Gastroesophageal sphincter (tissue), 4 donors: ENCODE measurements at regions not wholly inside any gene's neighbourhood (a gene's known extent, or its start where the extent isn't known, plus 50 kb on each side); places are given as distances from the start of the nearest gene placed in this dataset.

Experiments
- ATAC-seq: fragments of 150-250 bp; one replicate; pipeline ENCODE4 v1.9.1; 2016; ENCODE audit warnings: mild to moderate bottlenecking, moderate library complexity
- H3K27ac ChIP-seq, 4 donors: fragments of 200-600 bp; sonication (generic) in 3 of 4; 1 replicate in 3 of 4; 2 replicates in 1 of 4; pipeline ENCODE4 v1.5.1; 2016 to 2019
- H3K27me3 ChIP-seq: fragments of 200-600 bp; sonication (generic); one replicate; pipeline ENCODE4 v1.5.1; 2019
- H3K36me3 ChIP-seq, 2 donors: fragments of 200-600 bp; sonication (generic); one replicate each; pipeline ENCODE4 v1.5.1; 2019; ENCODE audit warnings: control low read depth in 1 of 2
- H3K4me1 ChIP-seq, 3 donors: fragments of 200-600 bp; sonication (generic); 1 replicate in 2 of 3; 2 replicates in 1 of 3; pipeline ENCODE4 v1.5.1; 2016 to 2019; ENCODE audit warnings: control low read depth in 2 of 3
- H3K4me3 ChIP-seq, 2 donors: fragments of 200-600 bp; sonication (generic); one replicate each; pipeline ENCODE4 v1.5.1; 2019; ENCODE audit warnings: mild to moderate bottlenecking in 1 of 2, moderate library complexity in 1 of 2
- H3K9me3 ChIP-seq, 3 donors: fragments of 200-600 bp; sonication (generic); one replicate each; pipeline ENCODE4 v1.5.1; 2017 to 2019; ENCODE audit warnings: control low read depth in 2 of 3
- EP300 ChIP-seq: sonication (generic); formaldehyde crosslinking; IDR thresholded peaks from one replicate; pipeline ENCODE4 v1.6.1; 2017; ENCODE audit warnings: antibody characterized with exemption, mild to moderate bottlenecking
- POLR2A ChIP-seq, 2 donors: fragments of 450-650 bp; IDR thresholded peaks; one replicate each; pipeline ENCODE4 v1.6.1; 2017; ENCODE audit warnings: antibody characterized with exemption in 2 of 2, mild to moderate bottlenecking in 2 of 2, moderate library complexity in 1 of 2
- POLR2AphosphoS5 ChIP-seq: sonication (generic); formaldehyde crosslinking; IDR thresholded peaks from one replicate; pipeline ENCODE4 v1.6.1; 2017; ENCODE audit warnings: antibody characterized with exemption
- WGBS, 2 donors: methylation state at CpG; one replicate each; pipeline ENCODE4 v1.1.5; 2018; ENCODE audit warnings: low coverage in 1 of 2; 5-methylcytosine and 5-hydroxymethylcytosine counted together
- TF ChIP-seq, protein P1 (sequence below), 4 experiments: fragments of 200-600 bp in 2 of 4; fragments of 450-650 bp in 2 of 4; sonication (generic) in 1 of 4; IDR thresholded peaks; one replicate each; pipeline ENCODE4 v1.5.1; 2017 to 2019; ENCODE audit warnings: antibody characterized with exemption in 4 of 4, mild to moderate bottlenecking in 2 of 4, moderate library complexity in 2 of 4

DNA sequence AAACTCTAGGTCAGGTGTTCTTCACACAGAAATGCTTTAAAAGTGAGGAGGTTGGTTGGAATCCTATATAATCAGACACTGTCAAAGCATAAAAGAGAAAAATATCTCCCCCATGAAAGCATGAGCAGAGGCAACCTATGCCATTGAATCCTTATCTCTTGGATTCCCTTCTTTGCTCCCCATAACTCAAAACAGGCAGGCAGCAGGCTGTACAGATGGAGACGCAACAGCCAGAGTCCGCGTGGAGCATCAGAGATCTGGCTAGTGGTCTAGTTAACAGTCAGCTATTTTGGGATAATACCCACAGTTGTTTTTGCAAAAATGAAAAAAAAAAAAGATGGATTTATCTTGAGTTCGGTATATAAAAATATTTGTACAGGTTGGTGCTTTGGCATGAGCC is 490.0 kb upstream of the TENM3 start:
- H3K27ac ChIP-seq: no peak overlapping the region
- no peaks in the 10 kb centered on the region for H3K27me3 ChIP-seq
- no peak for ATAC-seq
- H3K36me3 ChIP-seq: no peaks in the 10 kb centered on the region
- no peaks in the 10 kb centered on the region for H3K4me1 ChIP-seq
- TF ChIP-seq EP300 (no peak), POLR2A (IDR thresholded peaks at IDR 0.05) (no peak)
- TF ChIP-seq, protein P1, sequence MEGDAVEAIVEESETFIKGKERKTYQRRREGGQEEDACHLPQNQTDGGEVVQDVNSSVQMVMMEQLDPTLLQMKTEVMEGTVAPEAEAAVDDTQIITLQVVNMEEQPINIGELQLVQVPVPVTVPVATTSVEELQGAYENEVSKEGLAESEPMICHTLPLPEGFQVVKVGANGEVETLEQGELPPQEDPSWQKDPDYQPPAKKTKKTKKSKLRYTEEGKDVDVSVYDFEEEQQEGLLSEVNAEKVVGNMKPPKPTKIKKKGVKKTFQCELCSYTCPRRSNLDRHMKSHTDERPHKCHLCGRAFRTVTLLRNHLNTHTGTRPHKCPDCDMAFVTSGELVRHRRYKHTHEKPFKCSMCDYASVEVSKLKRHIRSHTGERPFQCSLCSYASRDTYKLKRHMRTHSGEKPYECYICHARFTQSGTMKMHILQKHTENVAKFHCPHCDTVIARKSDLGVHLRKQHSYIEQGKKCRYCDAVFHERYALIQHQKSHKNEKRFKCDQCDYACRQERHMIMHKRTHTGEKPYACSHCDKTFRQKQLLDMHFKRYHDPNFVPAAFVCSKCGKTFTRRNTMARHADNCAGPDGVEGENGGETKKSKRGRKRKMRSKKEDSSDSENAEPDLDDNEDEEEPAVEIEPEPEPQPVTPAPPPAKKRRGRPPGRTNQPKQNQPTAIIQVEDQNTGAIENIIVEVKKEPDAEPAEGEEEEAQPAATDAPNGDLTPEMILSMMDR (IDR thresholded peaks at IDR 0.05): no peak
- WGBS, 2 donors: 90 to 95% methylated on average over 3 to 4 of the region's 4 CpGs
- H3K4me3 ChIP-seq: no peak overlapping the region
- H3K9me3 ChIP-seq: no peaks in the 10 kb centered on the region

DNA sequence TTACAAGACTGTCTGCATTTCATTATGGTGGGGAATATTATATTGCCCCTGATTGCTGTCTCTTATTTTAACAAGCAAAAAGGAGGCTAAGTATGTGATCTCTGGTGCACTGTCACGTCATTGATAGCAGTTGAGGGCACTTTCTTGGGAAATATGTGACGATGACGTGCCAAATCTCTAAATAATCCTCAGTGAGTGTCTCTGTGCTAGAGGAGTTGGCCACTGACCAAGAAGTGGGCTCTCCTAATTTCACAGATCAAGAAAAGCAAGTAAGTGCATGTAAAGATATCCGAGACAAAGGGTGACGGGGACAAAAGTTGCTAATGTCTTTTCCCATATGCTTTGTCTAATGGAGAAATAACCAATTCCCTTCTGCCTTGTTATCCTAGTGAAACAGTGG is 487.4 kb upstream of the TENM3 start:
- Histone ChIP-seq H3K27me3 (no peaks in the 10 kb centered on the region), H3K27ac (no peak overlapping the region), H3K4me1 (no peaks in the 10 kb centered on the region), H3K4me3 (no peak overlapping the region), H3K9me3 (no peaks in the 10 kb centered on the region), H3K36me3 (no peaks in the 10 kb centered on the region)
- TF ChIP-seq POLR2A (IDR thresholded peaks at IDR 0.05) (no peak), POLR2AphosphoS5 (no peak), EP300 (no peak)
- TF ChIP-seq, protein P1 (IDR thresholded peaks at IDR 0.05): no peak
- no peak for ATAC-seq
- 78 to 87% methylated on average over 5 of the region's 5 CpGs for WGBS, 2 donors

DNA sequence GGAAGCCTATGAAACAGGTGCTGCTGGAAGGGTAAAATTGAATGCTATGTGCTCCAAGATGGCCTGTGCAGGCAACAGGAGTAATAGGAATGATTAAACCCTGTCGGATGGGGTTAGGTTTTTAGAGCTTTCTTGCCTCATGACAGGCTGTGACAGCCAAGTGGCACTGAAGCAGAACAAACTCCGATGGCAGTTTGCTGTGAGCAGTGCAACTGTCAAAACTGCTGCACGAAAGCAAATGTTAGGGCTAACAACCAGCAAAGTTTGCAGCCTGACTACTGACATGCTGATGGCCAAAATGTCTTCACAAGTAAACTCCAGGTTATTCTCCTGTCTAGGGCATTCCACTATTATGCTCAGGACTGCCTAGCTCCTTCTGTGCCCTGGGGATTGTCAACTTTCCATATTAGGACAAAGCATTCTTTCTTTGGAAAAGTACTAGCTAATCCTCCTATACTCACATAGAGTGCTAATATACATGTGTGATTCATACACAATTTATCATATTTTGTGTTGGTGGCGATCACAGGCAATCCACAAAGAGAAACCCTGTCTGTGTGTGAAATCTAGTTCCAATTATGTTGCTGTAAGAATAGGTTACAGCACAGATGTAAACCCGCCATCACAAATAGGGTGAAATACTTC is 486.6 kb upstream of the TENM3 start:
- no peak overlapping the region for H3K27ac ChIP-seq
- no peak for ATAC-seq

DNA sequence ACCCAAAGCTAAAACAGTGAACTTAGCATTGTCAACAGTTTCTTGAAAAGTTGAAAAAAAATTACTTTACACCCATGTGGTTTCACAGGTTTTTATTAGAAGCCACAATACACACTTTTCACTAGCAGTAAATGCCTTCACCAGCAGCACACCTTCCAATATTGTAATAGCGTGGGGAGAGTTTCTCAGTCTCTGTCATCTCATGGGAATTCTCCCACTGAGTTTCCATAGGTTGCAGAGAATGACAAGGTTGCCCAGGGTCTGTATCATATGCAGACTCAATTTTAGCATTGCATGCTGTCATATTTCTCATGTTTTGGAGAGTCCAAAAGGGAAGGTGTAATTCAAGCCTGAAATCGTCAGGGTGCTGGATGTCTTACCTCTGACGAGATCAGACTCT is 486.1 kb upstream of the TENM3 start:
- no peak overlapping the region for H3K27ac ChIP-seq
- no peak for ATAC-seq
- no peaks in the 10 kb centered on the region for H3K36me3 ChIP-seq
- H3K9me3 ChIP-seq: no peaks in the 10 kb centered on the region
- TF ChIP-seq POLR2A (IDR thresholded peaks at IDR 0.05): no peak
- TF ChIP-seq, protein P1 (IDR thresholded peaks at IDR 0.05): no peak
- TF ChIP-seq EP300: no peak
- no peak for TF ChIP-seq POLR2AphosphoS5
- WGBS, 2 donors: 88 to 92% methylated on average over 3 of the region's 3 CpGs
- H3K4me3 ChIP-seq: no peak overlapping the region
- no peaks in the 10 kb centered on the region for H3K27me3 ChIP-seq
- H3K4me1 ChIP-seq: no peaks in the 10 kb centered on the region

More for the DNA sequence above, 486.6 kb upstream of the TENM3 start:
- H3K4me3 ChIP-seq: no peak overlapping the region
- no peaks in the 10 kb centered on the region for H3K9me3 ChIP-seq
- H3K4me1 ChIP-seq: no peaks in the 10 kb centered on the region
- WGBS, 2 donors: 64 to 76% methylated on average over 4 of the region's 5 CpGs
- H3K27me3 ChIP-seq: no peaks in the 10 kb centered on the region
- no peak for TF ChIP-seq POLR2AphosphoS5
- TF ChIP-seq POLR2A (IDR thresholded peaks at IDR 0.05): no peak
- no peak for TF ChIP-seq EP300
- TF ChIP-seq, protein P1 (IDR thresholded peaks at IDR 0.05): no peak
- H3K36me3 ChIP-seq: no peaks in the 10 kb centered on the region

DNA sequence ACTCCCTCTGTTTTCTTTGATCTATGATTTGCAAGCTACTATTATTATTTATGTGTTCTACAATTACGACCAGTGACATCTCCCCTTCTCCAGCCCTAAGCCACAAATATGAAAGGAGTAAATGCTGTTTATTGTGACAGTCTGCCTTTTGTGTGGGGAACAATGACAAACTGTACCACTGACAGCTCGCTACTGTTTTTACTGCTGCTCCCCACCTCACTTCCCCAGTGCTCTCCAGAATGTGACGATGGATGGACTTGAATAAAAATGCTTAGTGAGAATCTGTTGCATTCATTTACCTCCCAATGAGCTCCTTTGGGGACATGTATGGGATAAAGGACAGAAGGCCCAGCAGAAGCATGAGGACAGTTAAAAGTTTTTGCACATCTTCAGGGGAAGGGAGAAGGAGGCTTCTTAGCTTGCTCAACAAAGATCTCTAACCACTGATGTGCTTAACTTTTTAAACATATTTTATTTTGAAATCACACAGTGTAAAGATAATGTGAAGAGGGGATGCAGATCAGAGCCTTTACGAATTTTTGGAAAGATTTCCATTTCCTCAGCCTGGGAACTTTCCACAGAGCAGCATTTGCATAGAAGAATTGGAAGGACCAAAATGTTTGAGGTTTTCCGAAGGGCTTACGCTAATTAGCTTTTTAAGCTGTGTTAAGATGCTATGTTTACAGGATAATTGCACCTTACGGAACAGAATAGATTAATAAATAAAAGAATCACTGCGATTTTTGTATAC is 485.1 kb upstream of the TENM3 start:
- no peak overlapping the region for H3K27ac ChIP-seq
- no peaks in the 10 kb centered on the region for H3K36me3 ChIP-seq
- H3K27me3 ChIP-seq: no peaks in the 10 kb centered on the region
- H3K4me3 ChIP-seq: no peak overlapping the region
- 53 to 66% methylated on average over 7 to 8 of the region's 8 CpGs for WGBS, 2 donors
- H3K9me3 ChIP-seq: no peaks in the 10 kb centered on the region
- no peak for TF ChIP-seq POLR2A (IDR thresholded peaks at IDR 0.05)
- TF ChIP-seq, protein P1 (IDR thresholded peaks at IDR 0.05): no peak
- TF ChIP-seq EP300: no peak
- TF ChIP-seq POLR2AphosphoS5: no peak
- H3K4me1 ChIP-seq: no peaks in the 10 kb centered on the region
- ATAC-seq: no peak
